HCT116 (cell line): ENCODE measurements at regions not wholly inside any gene's neighbourhood (a gene's known extent, or its start where the extent isn't known, plus 50 kb on each side); places are given as distances from the start of the nearest gene placed in this dataset.

ENCODE experiments used
- ATAC-seq: fragments of 200-7000 bp; cut with Tn5 transposase; 2 replicates; pipeline ENCODE4 v1.9.1; 2020; ENCODE audit warnings: mild to moderate bottlenecking, moderate library complexity
- BruUV-seq: library from RNA; stranded (reverse); fragments of 400-500 nt; replicated peaks from 2 replicates; lab custom pipeline; 2021; lab: Mats Ljungman, UMichigan
- CTCF ChIA-PET: fragments of 300-600 bp; sonication (Branson Sonifier 250); formaldehyde crosslinking; loops from one replicate; lab custom pipeline; 2021; ENCODE audit warnings: antibody characterized with exemption; lab: Charles Lee
- POLR2A ChIA-PET: fragments of 300-600, 350-600 bp; sonication (Branson Sonifier 250); formaldehyde crosslinking; loops from one replicate; lab custom pipeline; 2021; ENCODE audit warnings: antibody characterized with exemption; lab: Charles Lee
- RAD21 ChIA-PET, 2 experiments: fragments of 300-600 bp; sonication (Branson Sonifier 250); formaldehyde crosslinking; loops; one replicate each; lab custom pipeline; 2023; ENCODE audit warnings: low total read pairs in 2 of 2; ENCODE audit not compliant: uncharacterized antibody in 2 of 2, unreplicated experiment in 2 of 2, low non-redundant PET in 1 of 2; lab: Charles Lee
- DNase-seq: peaks from one replicate; pipeline ENCODE4 v3.0.0-alpha.2; 2010; ENCODE audit warnings: low read depth, low spot score
- H2AFZ ChIP-seq: fragments of 200-600 bp; shearing (Covaris generic), sonication (generic); 2 replicates; pipeline ENCODE4 v1.6.1; 2017; ENCODE audit warnings: low read depth, mixed run types, mixed read lengths, antibody characterized with exemption, low read length; ENCODE audit not compliant: poor library complexity, severe bottlenecking
- H3K27ac ChIP-seq: 2 replicates; pipeline ENCODE4 v1.5.1; 2012; ENCODE audit warnings: low read depth, low read length
- H3K27me3 ChIP-seq: fragments of 200-600 bp; sonication (generic); 2 replicates; pipeline ENCODE4 v1.6.1; 2016; ENCODE audit warnings: mixed run types, low read length, mixed read lengths; ENCODE audit not compliant: insufficient read depth
- H3K36me3 ChIP-seq, 2 experiments: fragments of 200-500 bp in 1 of 2; fragments of 200-600 bp in 1 of 2; sonication (Bioruptor generic) in 1 of 2; sonication (generic) in 1 of 2; 2 replicates each; pipeline versions ENCODE4 v1.5.1 to v1.6.1; 2014 to 2016; ENCODE audit warnings: low read length in 2 of 2, inconsistent platforms in 1 of 2, mixed read lengths in 1 of 2, mixed run types in 1 of 2; ENCODE audit not compliant: insufficient read depth in 2 of 2, control insufficient read depth in 1 of 2
- H3K4me1 ChIP-seq, 2 experiments: fragments of 200-600 bp in 1 of 2; sonication (generic) in 1 of 2; 2 replicates each; pipeline versions ENCODE4 v1.5.1 to v1.6.1; 2012 to 2017; ENCODE audit warnings: low read length in 2 of 2, inconsistent platforms in 1 of 2, mild to moderate bottlenecking in 1 of 2, mixed read lengths in 1 of 2, mixed run types in 1 of 2, moderate library complexity in 1 of 2; ENCODE audit not compliant: insufficient read depth in 2 of 2, control insufficient read depth in 1 of 2
- H3K4me2 ChIP-seq: fragments of 200-600 bp; sonication (generic); 2 replicates; pipeline ENCODE4 v1.6.1; 2017; ENCODE audit warnings: mixed run types, low read length, mixed read lengths
- H3K4me3 ChIP-seq, 2 experiments: fragments of 200-600 bp in 1 of 2; sonication (generic) in 1 of 2; replicated peaks in 1 of 2; 2 replicates each; pipeline ENCODE4 v1.5.1; 2011 to 2016; ENCODE audit warnings: low read length in 2 of 2, control low read depth in 1 of 2, low read depth in 1 of 2, mild to moderate bottlenecking in 1 of 2, mixed read lengths in 1 of 2, mixed run types in 1 of 2
- H3K79me2 ChIP-seq: fragments of 200-600 bp; sonication (generic); 2 replicates; pipeline ENCODE4 v1.6.1; 2017; ENCODE audit warnings: mild to moderate bottlenecking, mixed run types, low read length, moderate library complexity, mixed read lengths; ENCODE audit not compliant: insufficient read depth
- H3K9ac ChIP-seq: fragments of 200-600 bp; sonication (generic); 2 replicates; pipeline ENCODE4 v1.6.1; 2016; ENCODE audit warnings: low read length, mixed read lengths
- H3K9me2 ChIP-seq: fragments of 200-600 bp; sonication (generic), shearing (Covaris generic); 2 replicates; pipeline ENCODE4 v1.6.1; 2017; ENCODE audit warnings: mixed run types, mild to moderate bottlenecking, moderate library complexity; ENCODE audit not compliant: insufficient read depth
- H3K9me3 ChIP-seq, 2 experiments: fragments of 200-500 bp in 1 of 2; fragments of 200-600 bp in 1 of 2; sonication (Bioruptor generic) in 1 of 2; sonication (generic) in 1 of 2; 2 replicates each; pipeline ENCODE4 v1.6.1; 2014 to 2017; ENCODE audit warnings: low read length in 2 of 2, mixed read lengths in 2 of 2, inconsistent platforms in 1 of 2, low read depth in 1 of 2, mild to moderate bottlenecking in 1 of 2, mixed run types in 1 of 2, moderate library complexity in 1 of 2; ENCODE audit not compliant: control insufficient read depth in 1 of 2, insufficient read depth in 1 of 2
- H4K20me1 ChIP-seq: fragments of 200-600 bp; sonication (generic), shearing (Covaris generic); 2 replicates; pipeline ENCODE4 v1.6.1; 2017; ENCODE audit warnings: mixed run types, mild to moderate bottlenecking, moderate library complexity; ENCODE audit not compliant: insufficient read depth
- EGR1 ChIP-seq: IDR thresholded peaks from 2 replicates; pipeline ENCODE4 v1.6.1; 2012; ENCODE audit warnings: low read depth
- EZH2 ChIP-seq: fragments of 200-600 bp; sonication (generic); IDR thresholded peaks from 2 replicates; pipeline ENCODE4 v1.6.1; 2017; ENCODE audit warnings: antibody characterized with exemption, mixed run types
- MAX ChIP-seq: IDR thresholded peaks from 2 replicates; pipeline ENCODE4 v1.6.1; 2012
- POLR2A ChIP-seq: IDR thresholded peaks from 2 replicates; pipeline ENCODE4 v1.7.0; 2011; ENCODE audit warnings: borderline replicate concordance; ENCODE audit not compliant: insufficient read depth, insufficient read length; ENCODE audit errors: extremely low read depth
- RAD21 ChIP-seq: IDR thresholded peaks from 2 replicates; pipeline ENCODE4 v1.6.1; 2012; ENCODE audit warnings: low read depth, mild to moderate bottlenecking
- REST ChIP-seq: IDR thresholded peaks from 2 replicates; pipeline ENCODE4 v1.6.1; 2012; ENCODE audit warnings: low read depth
- SRF ChIP-seq: IDR thresholded peaks from 2 replicates; pipeline ENCODE4 v1.6.1; 2012; ENCODE audit warnings: low read depth
- intact Hi-C: fragments of 100-400 bp; cut with micrococcal nuclease; formaldehyde crosslinking; loops from 2 replicates; pipeline ENCODE4 v1.10.0; 2022
- TF ChIP-seq, protein P1 (sequence below): IDR thresholded peaks from 2 replicates; pipeline ENCODE4 v1.6.1; 2011; ENCODE audit warnings: mild to moderate bottlenecking, low read length, moderate library complexity; ENCODE audit not compliant: insufficient replicate concordance; ENCODE audit errors: extremely low read depth

DNA sequence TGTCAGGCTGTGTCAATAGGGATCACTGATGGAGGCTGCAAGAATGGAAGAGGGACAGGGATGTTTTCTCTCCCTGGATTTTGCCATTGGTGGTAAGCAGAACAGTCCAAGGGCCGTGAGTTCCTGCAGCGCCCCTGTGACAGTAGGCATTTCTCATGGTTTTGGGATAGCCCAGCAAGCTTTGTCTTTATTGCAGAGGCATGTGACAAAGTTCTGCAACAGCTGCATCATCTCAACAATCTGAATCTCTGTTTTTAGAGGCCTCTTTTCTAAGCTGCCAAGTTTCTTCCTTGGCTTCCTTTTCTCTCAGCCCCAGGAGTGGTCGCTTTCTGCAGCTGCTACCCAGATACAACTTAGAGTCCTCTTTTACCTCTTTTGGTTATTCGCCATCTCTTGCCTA, 95.7 kb upstream of the TSHZ3 start (continued):
- TF ChIP-seq, protein P1, sequence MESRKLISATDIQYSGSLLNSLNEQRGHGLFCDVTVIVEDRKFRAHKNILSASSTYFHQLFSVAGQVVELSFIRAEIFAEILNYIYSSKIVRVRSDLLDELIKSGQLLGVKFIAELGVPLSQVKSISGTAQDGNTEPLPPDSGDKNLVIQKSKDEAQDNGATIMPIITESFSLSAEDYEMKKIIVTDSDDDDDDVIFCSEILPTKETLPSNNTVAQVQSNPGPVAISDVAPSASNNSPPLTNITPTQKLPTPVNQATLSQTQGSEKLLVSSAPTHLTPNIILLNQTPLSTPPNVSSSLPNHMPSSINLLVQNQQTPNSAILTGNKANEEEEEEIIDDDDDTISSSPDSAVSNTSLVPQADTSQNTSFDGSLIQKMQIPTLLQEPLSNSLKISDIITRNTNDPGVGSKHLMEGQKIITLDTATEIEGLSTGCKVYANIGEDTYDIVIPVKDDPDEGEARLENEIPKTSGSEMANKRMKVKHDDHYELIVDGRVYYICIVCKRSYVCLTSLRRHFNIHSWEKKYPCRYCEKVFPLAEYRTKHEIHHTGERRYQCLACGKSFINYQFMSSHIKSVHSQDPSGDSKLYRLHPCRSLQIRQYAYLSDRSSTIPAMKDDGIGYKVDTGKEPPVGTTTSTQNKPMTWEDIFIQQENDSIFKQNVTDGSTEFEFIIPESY = no peak

DNA sequence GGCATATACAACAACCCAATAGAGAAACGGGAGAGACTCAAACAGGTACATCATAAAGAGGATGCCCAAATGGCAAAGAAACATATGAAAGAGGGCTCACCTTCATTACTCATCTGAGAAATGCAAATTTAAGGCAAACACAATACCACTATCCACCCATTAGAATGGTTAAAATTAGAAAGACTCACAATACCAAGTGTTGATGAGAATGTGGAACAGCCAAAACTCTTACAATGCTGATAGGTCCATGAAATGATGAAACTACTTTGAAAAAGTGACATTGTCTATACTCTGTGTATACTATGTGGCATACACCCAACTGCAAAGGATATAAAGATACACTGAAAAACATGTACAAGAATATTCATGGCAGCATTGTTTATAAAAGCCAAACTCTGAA, 96.2 kb upstream of the TSHZ3 start:
- no peaks in the 10 kb centered on the region for H3K9me2 ChIP-seq
- no peak overlapping the region for H3K4me3 ChIP-seq
- H3K9me3 ChIP-seq = peaks cover 4 to 32% of the 10 kb centered on the region in 2 experiments; a peak in 2 of 4 replicates
- intact Hi-C loops = no loop called here
- ChIA-PET CTCF (no interaction called here), RAD21 (no interaction called here), POLR2A (no interaction called here)
- no peaks in the 10 kb centered on the region for H3K79me2 ChIP-seq
- TF ChIP-seq SRF = no peak
- no peak for TF ChIP-seq POLR2A
- TF ChIP-seq EGR1 = no peak
- no peak for TF ChIP-seq REST
- no peak for TF ChIP-seq RAD21
- no peak for TF ChIP-seq EZH2
- no peak for TF ChIP-seq MAX
- TF ChIP-seq, protein P1 = no peak
- no peak overlapping the region for H2AFZ ChIP-seq
- DNase-seq (no peak), ATAC-seq (no peak)
- no peak overlapping the region for H3K9ac ChIP-seq
- no peaks in the 10 kb centered on the region for H4K20me1 ChIP-seq
- H3K27me3 ChIP-seq = no peaks in the 10 kb centered on the region
- no peak overlapping the region for H3K4me2 ChIP-seq
- no peaks in the 10 kb centered on the region for H3K36me3 ChIP-seq
- no TSS peak for BruUV-seq
- H3K4me1 ChIP-seq = no peaks in the 10 kb centered on the region
- no peak overlapping the region for H3K27ac ChIP-seq
